Prostate gland (tissue), 2 donors: ENCODE measurements at regions not wholly inside any gene's neighbourhood (a gene's known extent, or its start where the extent isn't known, plus 50 kb on each side); places are given as distances from the start of the nearest gene placed in this dataset.

Experiments
- DNase-seq: peaks from one replicate; pipeline ENCODE4 v3.0.0-alpha.2; 2019; ENCODE audit warnings: low spot score
- H3K27ac ChIP-seq, 2 donors: fragments of 200-600 bp; sonication (generic); 2 replicates each; pipeline ENCODE4 v1.5.1; 2017 to 2019
- H3K27me3 ChIP-seq: fragments of 200-600 bp; sonication (generic); replicated peaks from 2 replicates; pipeline ENCODE4 v1.5.1; 2019; ENCODE audit not compliant: insufficient read depth
- H3K36me3 ChIP-seq, 2 donors: fragments of 200-600 bp; sonication (generic); 1 replicate in 1 of 2; 2 replicates in 1 of 2; pipeline versions ENCODE4 v1.5.1 to v1.8.1; 2017 to 2019
- H3K4me1 ChIP-seq: fragments of 200-600 bp; sonication (generic); replicated peaks from 2 replicates; pipeline ENCODE4 v1.5.1; 2019
- H3K4me3 ChIP-seq, 2 donors: fragments of 200-600 bp; sonication (generic); 2 replicates each; pipeline ENCODE4 v1.5.1; 2017 to 2019
- H3K9me3 ChIP-seq: fragments of 200-600 bp; sonication (generic); 2 replicates; pipeline ENCODE4 v1.5.1; 2017
- CTCF ChIP-seq, 4 experiments: fragments of 200-600 bp in 2 of 4; fragments of 450-650 bp in 2 of 4; sonication (generic) in 2 of 4; IDR thresholded peaks; 1 replicate in 3 of 4; 2 replicates in 1 of 4; pipeline ENCODE4 v1.5.1; 2016 to 2019; ENCODE audit warnings: antibody characterized with exemption in 4 of 4, mild to moderate bottlenecking in 2 of 4, moderate library complexity in 2 of 4
- POLR2A ChIP-seq: fragments of 450-650 bp; IDR thresholded peaks from one replicate; pipeline ENCODE4 v1.6.1; 2016; ENCODE audit warnings: antibody characterized with exemption, mild to moderate bottlenecking
- POLR2AphosphoS5 ChIP-seq: sonication (generic); formaldehyde crosslinking; IDR thresholded peaks from one replicate; pipeline ENCODE4 v1.6.1; 2017; ENCODE audit warnings: antibody characterized with exemption
- WGBS: methylation state at CpG from one replicate; pipeline ENCODE4 v1.1.5; 2018; 5-methylcytosine and 5-hydroxymethylcytosine counted together
- intact Hi-C: fragments of 100-400 bp; cut with DNase I; formaldehyde crosslinking; loops from one replicate; pipeline ENCODE4 v1.14.2; 2022

- H3K4me3 ChIP-seq: no peak overlapping the region
- no peak overlapping the region for H3K27ac ChIP-seq
- H3K4me1 ChIP-seq: no peaks in the 10 kb centered on the region
- TF ChIP-seq POLR2AphosphoS5: no peak
- TF ChIP-seq CTCF (IDR thresholded peaks at IDR 0.05): no peak
- TF ChIP-seq POLR2A: no peak
- H3K36me3 ChIP-seq: no peaks in the 10 kb centered on the region
- no peak for DNase-seq
- intact Hi-C loops: no loop called here
- 27% methylated on average over 14 of the region's 14 CpGs for WGBS
- H3K27me3 ChIP-seq: no peaks in the 10 kb centered on the region
- no peaks in the 10 kb centered on the region for H3K9me3 ChIP-seq
These were observed 190.2 kb upstream of the TNRC6C start for GRCh38 chr17:77768248-77768852.

GRCh38 chr17:77769215-77769614 lies 189.3 kb upstream of the TNRC6C start:
- H3K9me3 ChIP-seq: no peaks in the 10 kb centered on the region
- WGBS: 84% methylated on average over 7 of the region's 7 CpGs
- TF ChIP-seq CTCF (IDR thresholded peaks at IDR 0.05) (no peak), POLR2AphosphoS5 (no peak), POLR2A (no peak)
- no peak for DNase-seq
- H3K27ac ChIP-seq: no peak overlapping the region
- H3K36me3 ChIP-seq: no peaks in the 10 kb centered on the region
- intact Hi-C loops: no loop called here
- no peak overlapping the region for H3K4me3 ChIP-seq
- no peaks in the 10 kb centered on the region for H3K27me3 ChIP-seq
- H3K4me1 ChIP-seq: no peaks in the 10 kb centered on the region

- no peak for DNase-seq
- no peak for TF ChIP-seq POLR2A
- Histone ChIP-seq H3K9me3 (no peaks in the 10 kb centered on the region), H3K27me3 (no peaks in the 10 kb centered on the region), H3K4me3 (no peak overlapping the region), H3K27ac (no peak overlapping the region), H3K36me3 (no peaks in the 10 kb centered on the region), H3K4me1 (no peaks in the 10 kb centered on the region)
- 92% methylated on average over 11 of the region's 11 CpGs for WGBS
- intact Hi-C loops: no loop called here
These were observed 188.7 kb upstream of the TNRC6C start for GRCh38 chr17:77769762-77770161.

GRCh38 chr17:77770331-77771105 lies 188.0 kb upstream of the TNRC6C start:
- H3K4me1 ChIP-seq: no peaks in the 10 kb centered on the region
- no peak overlapping the region for H3K27ac ChIP-seq
- no peaks in the 10 kb centered on the region for H3K9me3 ChIP-seq
- H3K4me3 ChIP-seq: no peak overlapping the region
- H3K36me3 ChIP-seq: no peaks in the 10 kb centered on the region
- intact Hi-C loops: no loop called here
- no peaks in the 10 kb centered on the region for H3K27me3 ChIP-seq
- no peak for TF ChIP-seq POLR2AphosphoS5
- no peak for TF ChIP-seq CTCF (IDR thresholded peaks at IDR 0.05)
- no peak for TF ChIP-seq POLR2A
- WGBS: 88% methylated on average over 17 of the region's 17 CpGs
- DNase-seq: no peak

GRCh38 chr17:77771145-77771544 lies 187.4 kb upstream of the TNRC6C start:
- TF ChIP-seq POLR2A (no peak), POLR2AphosphoS5 (no peak), CTCF (IDR thresholded peaks at IDR 0.05) (no peak)
- Histone ChIP-seq H3K4me3 (no peak overlapping the region), H3K27ac (no peak overlapping the region), H3K4me1 (no peaks in the 10 kb centered on the region), H3K9me3 (no peaks in the 10 kb centered on the region), H3K36me3 (no peaks in the 10 kb centered on the region), H3K27me3 (no peaks in the 10 kb centered on the region)
- intact Hi-C loops: no loop called here
- no peak for DNase-seq
- 87% methylated on average over 14 of the region's 14 CpGs for WGBS
